HFF-Myc (cell line): ENCODE measurements at regions not wholly inside any gene's neighbourhood (a gene's known extent, or its start where the extent isn't known, plus 50 kb on each side); places are given as distances from the start of the nearest gene placed in this dataset.

Experiments used
- DNase-seq: peaks from one replicate; pipeline ENCODE4 v3.0.0-alpha.2; 2011; ENCODE audit warnings: low read depth; ENCODE audit errors: extremely low read depth
- H3K4me3 ChIP-seq: replicated peaks from 2 replicates; pipeline ENCODE4 v1.5.1; 2011; ENCODE audit warnings: low read depth, mild to moderate bottlenecking, control low read depth, low read length
- CTCF ChIP-seq: IDR thresholded peaks from 2 replicates; pipeline ENCODE4 v1.5.1; 2012; ENCODE audit warnings: mild to moderate bottlenecking, low read depth, low read length, control low read depth; ENCODE audit errors: missing control alignments

- no peak for TF ChIP-seq CTCF
- no peak for DNase-seq
- no peak overlapping the region for H3K4me3 ChIP-seq
Measured at GRCh38 chr17:52666264-52666663, 507.8 kb upstream of the CA10 start.

GRCh38 chr17:52660692-52661091 lies 502.2 kb upstream of the CA10 start:
- TF ChIP-seq CTCF = no peak
- H3K4me3 ChIP-seq = no peak overlapping the region
- no peak for DNase-seq

- H3K4me3 ChIP-seq = no peak overlapping the region
- no peak for TF ChIP-seq CTCF
- no peak for DNase-seq
Measured at GRCh38 chr17:52653014-52653413, 494.5 kb upstream of the CA10 start.

- H3K4me3 ChIP-seq = no peak overlapping the region
- DNase-seq = no peak
- no peak for TF ChIP-seq CTCF
Measured at GRCh38 chr17:52648995-52649394, 490.5 kb upstream of the CA10 start.

GRCh38 chr17:52647411-52647810 lies 488.9 kb upstream of the CA10 start:
- no peak for TF ChIP-seq CTCF
- DNase-seq = no peak
- H3K4me3 ChIP-seq = no peak overlapping the region

GRCh38 chr17:52636443-52636842 lies 477.9 kb upstream of the CA10 start:
- no peak for TF ChIP-seq CTCF
- no peak for DNase-seq

GRCh38 chr17:52606590-52606989 lies 448.1 kb upstream of the CA10 start:
- no peak overlapping the region for H3K4me3 ChIP-seq
- no peak for DNase-seq
- no peak for TF ChIP-seq CTCF

More at GRCh38 chr17:52636443-52636842, 477.9 kb upstream of the CA10 start:
- H3K4me3 ChIP-seq = no peak overlapping the region
